Mammary epithelial cell (primary cell): ENCODE measurements at regions not wholly inside any gene's neighbourhood (a gene's known extent, or its start where the extent isn't known, plus 50 kb on each side); places are given as distances from the start of the nearest gene placed in this dataset.

Experiments used
- EZH2 ChIP-seq: IDR thresholded peaks from 2 replicates; pipeline ENCODE4 v1.6.1; 2012; ENCODE audit warnings: low read length, inconsistent platforms, borderline replicate concordance
- TF ChIP-seq, protein P1 (sequence below), 2 donors: IDR thresholded peaks in 1 of 2; conservative IDR thresholded peaks in 1 of 2; 2 replicates each; pipeline ENCODE4 v1.5.1; 2011 to 2012; ENCODE audit warnings: inconsistent platforms in 2 of 2, low read length in 2 of 2, mild to moderate bottlenecking in 2 of 2, control low read depth in 1 of 2, low read depth in 1 of 2; ENCODE audit not compliant: insufficient read depth in 1 of 2; ENCODE audit errors: extremely low read depth in 1 of 2

GRCh38 chr12:24113701-24114100 is 164.2 kb upstream of the SOX5 start:
- TF ChIP-seq, protein P1, sequence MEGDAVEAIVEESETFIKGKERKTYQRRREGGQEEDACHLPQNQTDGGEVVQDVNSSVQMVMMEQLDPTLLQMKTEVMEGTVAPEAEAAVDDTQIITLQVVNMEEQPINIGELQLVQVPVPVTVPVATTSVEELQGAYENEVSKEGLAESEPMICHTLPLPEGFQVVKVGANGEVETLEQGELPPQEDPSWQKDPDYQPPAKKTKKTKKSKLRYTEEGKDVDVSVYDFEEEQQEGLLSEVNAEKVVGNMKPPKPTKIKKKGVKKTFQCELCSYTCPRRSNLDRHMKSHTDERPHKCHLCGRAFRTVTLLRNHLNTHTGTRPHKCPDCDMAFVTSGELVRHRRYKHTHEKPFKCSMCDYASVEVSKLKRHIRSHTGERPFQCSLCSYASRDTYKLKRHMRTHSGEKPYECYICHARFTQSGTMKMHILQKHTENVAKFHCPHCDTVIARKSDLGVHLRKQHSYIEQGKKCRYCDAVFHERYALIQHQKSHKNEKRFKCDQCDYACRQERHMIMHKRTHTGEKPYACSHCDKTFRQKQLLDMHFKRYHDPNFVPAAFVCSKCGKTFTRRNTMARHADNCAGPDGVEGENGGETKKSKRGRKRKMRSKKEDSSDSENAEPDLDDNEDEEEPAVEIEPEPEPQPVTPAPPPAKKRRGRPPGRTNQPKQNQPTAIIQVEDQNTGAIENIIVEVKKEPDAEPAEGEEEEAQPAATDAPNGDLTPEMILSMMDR (conservative IDR thresholded peaks at IDR 0.05 in 1 of 2, IDR thresholded peaks at IDR 0.05 in 1 of 2; ENCODE audit: extremely low read depth in 1 of 2, insufficient read depth in 1 of 2, low read depth in 1 of 2, low read length in 2 of 2): no peak
- TF ChIP-seq EZH2: no peak
